ENCODE measurements at regions not wholly inside any gene's neighbourhood (a gene's known extent, or its start where the extent isn't known, plus 50 kb on each side); places are given as distances from the start of the nearest gene placed in this dataset.

- TF ChIP-seq CTCF (conservative IDR thresholded peaks at IDR 0.05; ENCODE audit: low read length) = no peak
- TF ChIP-seq EZH2phosphoT487 (IDR thresholded peaks at IDR 0.05; ENCODE audit: borderline replicate concordance, low read depth, low read length) = no peak
These were observed 460.2 kb upstream of the NDST3 start for GRCh38 chr4:117574085-117574484.
